ENCODE measurements at regions not wholly inside any gene's neighbourhood (a gene's known extent, or its start where the extent isn't known, plus 50 kb on each side); places are given as distances from the start of the nearest gene placed in this dataset.

GRCh38 chrX:69256291-69256565 is 91.0 kb upstream of the PJA1 start:
- Mint-ChIP-seq H3K36me3 (ENCODE audit: insufficient read depth in 1 of 3, low read depth in 3 of 3) (peaks cover 3 to 7% (median 4%) of the 10 kb centered on the region in 3 experiments; a peak in 4 of 7 replicates), H3K27me3 (ENCODE audit: low read depth) (peaks cover 100% of the 10 kb centered on the region), H3K4me3 (no peak overlapping the region; a peak in 1 of 5 replicates), H3K27ac (no peak overlapping the region), H3K4me1 (peaks cover 0 to 13% of the 10 kb centered on the region in 2 experiments; a peak in 2 of 4 replicates), H3K9me3 (peaks cover 72 to 76% of the 10 kb centered on the region in 2 experiments)
- no peak for TF ChIP-seq CTCF (conservative IDR thresholded peaks at IDR 0.05)
- no peak overlapping the region for H2BK120ac ChIP-seq (ENCODE audit: low read depth, low read length, poor library complexity, severe bottlenecking)
- no peaks in the 10 kb centered on the region for H4K20me1 ChIP-seq (ENCODE audit: control insufficient read depth, insufficient read depth, insufficient read length)
- no peak overlapping the region for H2BK20ac ChIP-seq (ENCODE audit: low read depth, low read length, poor library complexity, severe bottlenecking)
- H2AFZ ChIP-seq (ENCODE audit: low read length), result no peak overlapping the region
- H2BK15ac ChIP-seq (ENCODE audit: low read depth, low read length), result no peak overlapping the region
- H3K9me3 ChIP-seq (ENCODE audit: control insufficient read depth, low read depth, low read length), result peaks cover 7% of the 10 kb centered on the region
- no peak overlapping the region for H3K18ac ChIP-seq (ENCODE audit: insufficient read length, low read depth, low read length)
- H3K79me2 ChIP-seq (ENCODE audit: insufficient read depth, low read length), result no peaks in the 10 kb centered on the region
- no peak overlapping the region for H3K4me2 ChIP-seq (ENCODE audit: insufficient read depth, insufficient read length, low read length)
- DNase-seq, result no peak
- no peak overlapping the region for H2AK5ac ChIP-seq (ENCODE audit: insufficient read length, low read length)
- H4K5ac ChIP-seq (ENCODE audit: insufficient read length, low read depth, low read length), result no peak overlapping the region
- H3K23me2 ChIP-seq (ENCODE audit: insufficient read length, low read depth, low read length, poor library complexity, severe bottlenecking), result no peaks in the 10 kb centered on the region
- H3T11ph ChIP-seq (ENCODE audit: low read length), result no peak overlapping the region
- no peak overlapping the region for H3K56ac ChIP-seq (ENCODE audit: insufficient read length, low read depth, low read length)
- no peak overlapping the region for H3K4ac ChIP-seq (ENCODE audit: low read depth, low read length)
- H2BK5ac ChIP-seq (ENCODE audit: insufficient read length, low read length), result no peak overlapping the region
- no peak overlapping the region for H2BK12ac ChIP-seq (ENCODE audit: insufficient read length, low read depth, low read length)
- H3K27ac ChIP-seq (ENCODE audit: insufficient read length, low read depth, low read length), result no peak overlapping the region
- no peak overlapping the region for H3K23ac ChIP-seq (ENCODE audit: insufficient read length, low read depth, low read length)
- H4K8ac ChIP-seq (replicated peaks; ENCODE audit: insufficient read length, low read depth, low read length), result no peak overlapping the region
- H4K91ac ChIP-seq (ENCODE audit: insufficient read length, low read depth, low read length), result no peak overlapping the region
- H3K4me1 ChIP-seq (ENCODE audit: insufficient read depth, low read length), result no peaks in the 10 kb centered on the region
- H3K79me1 ChIP-seq (ENCODE audit: insufficient read depth, low read depth, low read length, poor library complexity, severe bottlenecking), result no peaks in the 10 kb centered on the region
- peaks cover 24% of the 10 kb centered on the region; the same call in 1 of the 2 replicates for H3K27me3 ChIP-seq (ENCODE audit: insufficient read depth, low read length)
- H3K14ac ChIP-seq (ENCODE audit: insufficient read depth, low read length), result no peak overlapping the region
- H3K9ac ChIP-seq (ENCODE audit: extremely low read depth, insufficient read length, low read length), result no peak overlapping the region
